Activated T-cell treated with anti-CD3 and anti-CD28 coated beads, Interleukin-2, amount 50 U/mL, for 48 hours (primary cell): ENCODE measurements at regions not wholly inside any gene's neighbourhood (a gene's known extent, or its start where the extent isn't known, plus 50 kb on each side); places are given as distances from the start of the nearest gene placed in this dataset.
A peak's percentile ranks its signal among the peaks of the same experiment; 100 is the strongest.
"Not testable (repeated sequence)": the region's sequence is repeated elsewhere in the genome, so short reads cannot be mapped to it uniquely, and the experiment has no call there.

Experiments used
- DNase-seq, 2 experiments: peaks; one replicate each; pipeline ENCODE4 v3.0.0-alpha.2; 2020

GRCh38 chr1:208977638-208978256 lies 605.8 kb upstream of the CAMK1G start:
- DNase-seq: no peak

- DNase-seq: no peak
These were observed 603.7 kb upstream of the CAMK1G start for GRCh38 chr1:208979776-208980175.

- no peak for DNase-seq
These were observed 602.9 kb upstream of the CAMK1G start for GRCh38 chr1:208980605-208981004.

GRCh38 chr1:208985231-208985630 lies 598.3 kb upstream of the CAMK1G start:
- no peak for DNase-seq

- peak; percentile 21 to 33 for DNase-seq
These were observed 594.7 kb upstream of the CAMK1G start for GRCh38 chr1:208988811-208989222.

- no peak for DNase-seq
These were observed 593.1 kb upstream of the CAMK1G start for GRCh38 chr1:208990456-208990855.

GRCh38 chr1:208997053-208997452 lies 586.5 kb upstream of the CAMK1G start:
- not testable (repeated sequence) for DNase-seq

GRCh38 chr1:208997726-208998312 lies 585.7 kb upstream of the CAMK1G start:
- DNase-seq: no peak

- DNase-seq: no peak
These were observed 574.9 kb upstream of the CAMK1G start for GRCh38 chr1:209008586-209008985.

- DNase-seq: no peak
These were observed 572.9 kb upstream of the CAMK1G start for GRCh38 chr1:209010475-209011230.

GRCh38 chr1:209012443-209013196 lies 570.9 kb upstream of the CAMK1G start:
- no peak for DNase-seq

- DNase-seq: no peak
These were observed 568.4 kb upstream of the CAMK1G start for GRCh38 chr1:209015092-209015491.

GRCh38 chr1:209021622-209022021 lies 561.9 kb upstream of the CAMK1G start:
- DNase-seq: no peak

GRCh38 chr1:209023790-209024189 lies 559.7 kb upstream of the CAMK1G start:
- DNase-seq: no peak

- no peak for DNase-seq
These were observed 553.8 kb upstream of the CAMK1G start for GRCh38 chr1:209029737-209030136.

GRCh38 chr1:209030454-209031167 lies 552.9 kb upstream of the CAMK1G start:
- DNase-seq: no peak

- DNase-seq: no peak
These were observed 546.5 kb upstream of the CAMK1G start for GRCh38 chr1:209037064-209037463.

- no peak for DNase-seq
These were observed 545.2 kb upstream of the CAMK1G start for GRCh38 chr1:209038316-209038715.

GRCh38 chr1:209038735-209039134 lies 544.8 kb upstream of the CAMK1G start:
- DNase-seq: no peak

GRCh38 chr1:209040351-209040750 lies 543.2 kb upstream of the CAMK1G start:
- no peak for DNase-seq

GRCh38 chr1:209041927-209042326 lies 541.6 kb upstream of the CAMK1G start:
- no peak for DNase-seq

GRCh38 chr1:209042413-209042812 lies 541.1 kb upstream of the CAMK1G start:
- DNase-seq: no peak
